ENCODE measurements at regions not wholly inside any gene's neighbourhood (a gene's known extent, or its start where the extent isn't known, plus 50 kb on each side); places are given as distances from the start of the nearest gene placed in this dataset.

DNA sequence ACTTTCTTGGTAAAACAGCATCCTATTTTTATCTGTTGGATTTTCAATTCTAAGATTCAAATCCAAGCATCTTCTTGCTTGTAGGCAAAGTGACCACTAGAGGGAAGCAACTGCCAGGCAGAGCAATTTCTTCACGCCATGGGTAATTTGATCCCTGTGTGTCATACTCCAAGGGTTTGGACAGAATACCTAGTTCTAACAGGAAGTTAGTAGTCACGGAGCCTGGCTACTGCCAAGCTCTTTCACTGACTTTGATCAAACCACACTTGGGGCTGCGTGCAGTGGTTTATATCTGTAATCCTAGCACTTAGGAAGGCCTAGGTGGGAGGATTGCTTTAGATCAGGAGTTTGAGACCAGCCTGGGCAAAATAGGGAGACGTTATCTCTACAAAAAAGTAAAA is 473.6 kb upstream of the TNC start (continued):
- TF ChIP-seq SIX1 (CRISPR knock-in tag; IDR thresholded peaks at IDR 0.05; ENCODE audit: borderline replicate concordance), result peak; percentile 99
- TF ChIP-seq ZFAT (CRISPR knock-in tag; conservative IDR thresholded peaks at IDR 0.05), result no peak
- TF ChIP-seq ELF1 (CRISPR knock-in tag; IDR thresholded peaks at IDR 0.05), result peak; percentile 22; the same call in 1 of the 2 replicates
- no peak for TF ChIP-seq SNAI1 (CRISPR knock-in tag; IDR thresholded peaks at IDR 0.05; ENCODE audit: borderline replicate concordance)
- TF ChIP-seq MAFG (CRISPR knock-in tag; IDR thresholded peaks at IDR 0.05), result no peak
- TF ChIP-seq SAP130 (CRISPR knock-in tag; IDR thresholded peaks at IDR 0.05; ENCODE audit: low read depth), result 0 out of 2 replicates have a peak, but pooled peaks have one; percentile 15
- TF ChIP-seq POLR2AphosphoS2 (IDR thresholded peaks at IDR 0.05; ENCODE audit: low read depth, low read length), result no peak
- no peak for TF ChIP-seq PRPF4 (IDR thresholded peaks at IDR 0.05; ENCODE audit: low read depth, low read length, poor library complexity, severe bottlenecking)
- TF ChIP-seq SMC3 (IDR thresholded peaks at IDR 0.05; ENCODE audit: low read length), result peak; percentile 51; the same call in 1 of the 2 replicates
- TF ChIP-seq RAD21 (CRISPR knock-in tag; IDR thresholded peaks at IDR 0.05), result 0 out of 2 replicates have a peak, but pooled peaks have one; percentile 28
- TF ChIP-seq SIX4 (CRISPR knock-in tag; IDR thresholded peaks at IDR 0.05), result peak; percentile 98
- TF ChIP-seq ZBTB2 (CRISPR knock-in tag; IDR thresholded peaks at IDR 0.05; ENCODE audit: low read depth), result no peak
- TF ChIP-seq FOSL2 (CRISPR knock-in tag; IDR thresholded peaks at IDR 0.05), result peak; percentile 62
- peak; percentile 23; the same call in 1 of the 2 replicates for TF ChIP-seq ARID5B (CRISPR knock-in tag; IDR thresholded peaks at IDR 0.05)
- TF ChIP-seq MIER2 (CRISPR knock-in tag; IDR thresholded peaks at IDR 0.05), result no peak
- peak; percentile 50; the same call in 1 of the 2 replicates for TF ChIP-seq GABPB1 (CRISPR knock-in tag; IDR thresholded peaks at IDR 0.05)
- peak; percentile 69; the same call in 1 of the 2 replicates for TF ChIP-seq ELF3 (CRISPR knock-in tag; IDR thresholded peaks at IDR 0.05)
- no peak for TF ChIP-seq HMG20B (CRISPR knock-in tag; conservative IDR thresholded peaks at IDR 0.05)
- TF ChIP-seq, protein P1, sequence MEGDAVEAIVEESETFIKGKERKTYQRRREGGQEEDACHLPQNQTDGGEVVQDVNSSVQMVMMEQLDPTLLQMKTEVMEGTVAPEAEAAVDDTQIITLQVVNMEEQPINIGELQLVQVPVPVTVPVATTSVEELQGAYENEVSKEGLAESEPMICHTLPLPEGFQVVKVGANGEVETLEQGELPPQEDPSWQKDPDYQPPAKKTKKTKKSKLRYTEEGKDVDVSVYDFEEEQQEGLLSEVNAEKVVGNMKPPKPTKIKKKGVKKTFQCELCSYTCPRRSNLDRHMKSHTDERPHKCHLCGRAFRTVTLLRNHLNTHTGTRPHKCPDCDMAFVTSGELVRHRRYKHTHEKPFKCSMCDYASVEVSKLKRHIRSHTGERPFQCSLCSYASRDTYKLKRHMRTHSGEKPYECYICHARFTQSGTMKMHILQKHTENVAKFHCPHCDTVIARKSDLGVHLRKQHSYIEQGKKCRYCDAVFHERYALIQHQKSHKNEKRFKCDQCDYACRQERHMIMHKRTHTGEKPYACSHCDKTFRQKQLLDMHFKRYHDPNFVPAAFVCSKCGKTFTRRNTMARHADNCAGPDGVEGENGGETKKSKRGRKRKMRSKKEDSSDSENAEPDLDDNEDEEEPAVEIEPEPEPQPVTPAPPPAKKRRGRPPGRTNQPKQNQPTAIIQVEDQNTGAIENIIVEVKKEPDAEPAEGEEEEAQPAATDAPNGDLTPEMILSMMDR (CRISPR knock-in tag; IDR thresholded peaks at IDR 0.05), result peak; percentile 70
